Uterus (tissue), 3 donors: ENCODE measurements at regions not wholly inside any gene's neighbourhood (a gene's known extent, or its start where the extent isn't known, plus 50 kb on each side); places are given as distances from the start of the nearest gene placed in this dataset.

Experiments
- DNase-seq, 2 donors: peaks; one replicate each; pipeline ENCODE4 v3.0.0-alpha.2; 2019 to 2020
- H3K27ac ChIP-seq, 2 donors: fragments of 200-600 bp; sonication (generic); 1 replicate in 1 of 2; 2 replicates in 1 of 2; pipeline ENCODE4 v1.5.1; 2016 to 2018
- H3K27me3 ChIP-seq, 2 donors: fragments of 200-600 bp; sonication (generic); one replicate each; pipeline ENCODE4 v1.5.1; 2018 to 2019; ENCODE audit warnings: control low read depth in 1 of 2
- H3K36me3 ChIP-seq, 2 donors: fragments of 200-600 bp; sonication (generic); one replicate each; pipeline ENCODE4 v1.5.1; 2019; ENCODE audit warnings: control low read depth in 1 of 2
- H3K4me1 ChIP-seq, 2 donors: fragments of 200-600 bp; sonication (generic); one replicate each; pipeline ENCODE4 v1.5.1; 2018 to 2019; ENCODE audit warnings: control low read depth in 1 of 2
- H3K4me3 ChIP-seq, 2 donors: fragments of 200-600 bp; sonication (generic); 1 replicate in 1 of 2; 2 replicates in 1 of 2; pipeline ENCODE4 v1.5.1; 2018 to 2019; ENCODE audit warnings: mild to moderate bottlenecking in 1 of 2
- H3K9me3 ChIP-seq, 2 donors: fragments of 200-600 bp; sonication (generic); one replicate each; pipeline ENCODE4 v1.5.1; 2019; ENCODE audit warnings: control low read depth in 1 of 2
- POLR2A ChIP-seq, 2 donors: fragments of 450-650 bp; IDR thresholded peaks; one replicate each; pipeline ENCODE4 v1.6.1; 2016; ENCODE audit warnings: antibody characterized with exemption in 2 of 2, mild to moderate bottlenecking in 1 of 2, moderate library complexity in 1 of 2
- intact Hi-C: fragments of 100-400 bp; cut with DNase I; formaldehyde crosslinking; loops from one replicate; pipeline ENCODE4 v1.15.1; 2023; ENCODE audit warnings: low total_unique reads
- TF ChIP-seq, protein P1 (sequence below), 4 experiments: fragments of 200-600 bp in 2 of 4; fragments of 450-650 bp in 2 of 4; sonication (generic) in 2 of 4; IDR thresholded peaks; one replicate each; pipeline ENCODE4 v1.5.1; 2016 to 2019; ENCODE audit warnings: antibody characterized with exemption in 4 of 4, mild to moderate bottlenecking in 2 of 4, moderate library complexity in 1 of 4
- donor health status: DM: yes; HTN: yes; CAD: no.

DNA sequence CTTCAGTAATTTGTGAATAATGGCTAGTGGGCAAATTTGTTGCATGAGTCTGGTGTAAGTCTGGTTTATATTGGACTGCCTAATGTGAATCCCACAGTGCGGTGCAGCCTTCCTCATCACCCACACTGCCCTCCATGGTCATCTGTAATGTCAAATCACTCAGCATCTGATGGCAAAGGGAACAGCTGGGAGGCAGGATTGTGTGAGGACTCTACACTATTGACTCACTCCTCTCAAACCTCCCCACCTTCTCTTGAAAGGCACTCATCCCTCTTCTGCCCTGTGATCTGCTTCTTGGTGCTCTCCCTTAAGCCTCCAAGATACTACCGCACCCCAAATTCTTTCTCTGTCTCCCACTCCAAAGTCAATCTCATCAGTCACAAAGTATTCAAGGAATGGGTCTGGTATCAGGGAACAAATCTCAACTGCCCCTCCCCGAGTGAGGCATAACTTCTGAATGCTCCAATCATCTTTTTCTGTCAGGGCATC lies 146.0 kb upstream of the BEND6 start:
- Histone ChIP-seq H3K4me1 (no peaks in the 10 kb centered on the region), H3K9me3 (no peaks in the 10 kb centered on the region), H3K4me3 (no peak overlapping the region), H3K36me3 (no peaks in the 10 kb centered on the region), H3K27me3 (no peaks in the 10 kb centered on the region), H3K27ac (no peak overlapping the region)
- no peak for DNase-seq
- TF ChIP-seq POLR2A (IDR thresholded peaks at IDR 0.05) = no peak
- TF ChIP-seq, protein P1, sequence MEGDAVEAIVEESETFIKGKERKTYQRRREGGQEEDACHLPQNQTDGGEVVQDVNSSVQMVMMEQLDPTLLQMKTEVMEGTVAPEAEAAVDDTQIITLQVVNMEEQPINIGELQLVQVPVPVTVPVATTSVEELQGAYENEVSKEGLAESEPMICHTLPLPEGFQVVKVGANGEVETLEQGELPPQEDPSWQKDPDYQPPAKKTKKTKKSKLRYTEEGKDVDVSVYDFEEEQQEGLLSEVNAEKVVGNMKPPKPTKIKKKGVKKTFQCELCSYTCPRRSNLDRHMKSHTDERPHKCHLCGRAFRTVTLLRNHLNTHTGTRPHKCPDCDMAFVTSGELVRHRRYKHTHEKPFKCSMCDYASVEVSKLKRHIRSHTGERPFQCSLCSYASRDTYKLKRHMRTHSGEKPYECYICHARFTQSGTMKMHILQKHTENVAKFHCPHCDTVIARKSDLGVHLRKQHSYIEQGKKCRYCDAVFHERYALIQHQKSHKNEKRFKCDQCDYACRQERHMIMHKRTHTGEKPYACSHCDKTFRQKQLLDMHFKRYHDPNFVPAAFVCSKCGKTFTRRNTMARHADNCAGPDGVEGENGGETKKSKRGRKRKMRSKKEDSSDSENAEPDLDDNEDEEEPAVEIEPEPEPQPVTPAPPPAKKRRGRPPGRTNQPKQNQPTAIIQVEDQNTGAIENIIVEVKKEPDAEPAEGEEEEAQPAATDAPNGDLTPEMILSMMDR (IDR thresholded peaks at IDR 0.05) = no peak
- intact Hi-C loops = no loop called here

DNA sequence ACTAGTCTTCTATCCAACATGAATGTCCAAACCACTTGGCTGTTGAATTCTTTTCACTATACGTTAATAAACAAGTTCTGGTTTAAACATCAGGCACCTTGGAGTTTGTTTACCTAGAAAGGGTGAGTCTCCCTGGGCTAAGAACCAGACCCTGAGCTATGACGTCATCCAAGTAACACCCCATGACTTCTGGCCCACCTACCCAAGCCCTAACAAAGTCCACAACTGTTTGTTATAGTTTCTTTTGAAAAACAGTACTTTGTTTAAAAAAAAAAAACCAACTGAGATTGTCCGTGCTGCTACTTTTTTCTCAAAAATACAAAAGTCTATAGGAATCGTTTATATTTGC lies 146.9 kb upstream of the BEND6 start:
- H3K4me3 ChIP-seq = no peak overlapping the region
- TF ChIP-seq POLR2A (IDR thresholded peaks at IDR 0.05) = no peak
- TF ChIP-seq, protein P1 (IDR thresholded peaks at IDR 0.05) = no peak
- no peaks in the 10 kb centered on the region for H3K27me3 ChIP-seq
- intact Hi-C loops = no loop called here
- no peak overlapping the region for H3K27ac ChIP-seq
- no peaks in the 10 kb centered on the region for H3K4me1 ChIP-seq
- DNase-seq = no peak
- H3K9me3 ChIP-seq = no peaks in the 10 kb centered on the region
- H3K36me3 ChIP-seq = no peaks in the 10 kb centered on the region

DNA sequence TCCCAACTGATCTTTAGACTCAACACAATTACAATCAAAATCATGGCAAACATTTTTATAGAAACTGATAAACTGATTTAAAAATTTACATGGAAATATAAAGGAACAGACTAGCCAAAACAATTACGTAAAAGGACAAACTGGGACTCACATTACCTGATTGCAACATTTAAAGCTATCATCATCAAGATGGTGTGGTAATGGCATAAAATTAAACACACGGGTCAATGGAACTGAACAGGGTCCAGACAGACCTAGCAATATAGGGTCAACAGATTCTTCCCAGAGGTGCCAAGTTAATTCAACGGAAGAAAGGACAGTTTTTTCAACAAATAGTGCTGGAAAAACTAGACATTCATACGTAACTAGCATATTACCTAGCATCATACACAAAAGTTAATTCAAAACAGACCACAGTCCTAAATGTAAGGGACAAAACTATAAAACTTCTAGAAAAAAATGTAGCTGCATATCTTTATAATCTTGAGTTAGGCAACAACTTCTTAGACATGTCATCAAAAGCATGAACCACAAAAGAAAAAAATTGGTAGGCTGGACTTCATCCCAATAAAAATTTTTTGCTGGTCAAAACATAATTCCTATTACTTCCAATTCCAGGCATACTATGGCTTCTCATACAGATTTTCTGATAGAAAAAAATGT lies 147.4 kb upstream of the BEND6 start:
- Histone ChIP-seq H3K36me3 (no peaks in the 10 kb centered on the region), H3K4me3 (no peak overlapping the region), H3K9me3 (no peaks in the 10 kb centered on the region), H3K4me1 (no peaks in the 10 kb centered on the region), H3K27me3 (no peaks in the 10 kb centered on the region), H3K27ac (no peak overlapping the region)
- DNase-seq = no peak
- TF ChIP-seq POLR2A (IDR thresholded peaks at IDR 0.05) = no peak
- TF ChIP-seq, protein P1 (IDR thresholded peaks at IDR 0.05) = no peak
- intact Hi-C loops = no loop called here

DNA sequence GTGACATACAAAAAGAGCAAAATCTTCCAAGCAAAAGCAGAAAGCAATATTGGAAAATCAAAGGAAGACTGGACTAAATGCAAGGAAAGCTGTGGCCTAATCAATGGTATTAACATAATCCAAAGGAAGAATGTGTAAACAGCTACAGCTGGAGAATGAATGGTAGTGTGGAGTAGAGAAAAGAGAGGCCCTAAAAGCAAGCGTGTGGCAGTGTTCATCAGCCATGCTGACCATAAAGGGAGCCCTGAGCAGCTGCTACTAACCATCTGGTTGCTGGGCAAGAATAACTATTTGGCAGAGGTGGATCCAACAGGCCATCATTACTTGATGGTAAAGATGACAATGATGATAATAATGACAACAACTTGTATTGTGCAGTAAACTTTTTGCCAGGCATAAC lies 148.5 kb upstream of the BEND6 start:
- Histone ChIP-seq H3K9me3 (no peaks in the 10 kb centered on the region), H3K27me3 (no peaks in the 10 kb centered on the region), H3K4me1 (no peaks in the 10 kb centered on the region), H3K36me3 (no peaks in the 10 kb centered on the region), H3K27ac (no peak overlapping the region), H3K4me3 (no peak overlapping the region)
- no peak for DNase-seq
- no peak for TF ChIP-seq POLR2A (IDR thresholded peaks at IDR 0.05)
- TF ChIP-seq, protein P1 (IDR thresholded peaks at IDR 0.05) = no peak
- intact Hi-C loops = no loop called here

DNA sequence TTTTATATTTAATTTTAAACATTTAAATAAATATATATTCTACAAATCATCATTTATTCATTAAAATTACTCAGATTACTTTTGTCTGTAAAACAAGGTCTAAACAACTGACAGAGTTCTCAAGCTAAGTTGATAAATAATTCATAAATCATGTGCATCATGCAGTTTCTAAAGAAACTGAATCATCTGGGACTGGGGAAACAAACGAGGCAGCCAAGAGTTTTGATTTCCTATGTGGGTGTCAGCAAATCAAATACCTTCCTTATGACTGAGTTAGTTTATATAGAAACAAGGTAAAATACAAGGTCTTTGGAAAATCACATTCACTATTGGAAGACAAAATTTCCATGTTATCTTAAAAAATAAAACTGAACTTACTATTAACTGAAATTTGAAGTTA lies 149.9 kb upstream of the BEND6 start:
- Histone ChIP-seq H3K36me3 (no peaks in the 10 kb centered on the region), H3K4me1 (no peaks in the 10 kb centered on the region), H3K9me3 (no peaks in the 10 kb centered on the region), H3K27me3 (no peaks in the 10 kb centered on the region), H3K4me3 (no peak overlapping the region), H3K27ac (no peak overlapping the region)
- TF ChIP-seq, protein P1 (IDR thresholded peaks at IDR 0.05) = no peak
- no peak for TF ChIP-seq POLR2A (IDR thresholded peaks at IDR 0.05)
- no peak for DNase-seq
- intact Hi-C loops = no loop called here
